Keratinocyte (primary cell): ENCODE measurements at regions not wholly inside any gene's neighbourhood (a gene's known extent, or its start where the extent isn't known, plus 50 kb on each side); places are given as distances from the start of the nearest gene placed in this dataset.

ENCODE experiments used
- DNase-seq: peaks from one replicate; pipeline ENCODE4 v3.0.0-alpha.2; 2011; ENCODE audit warnings: low read depth, missing footprints, low spot score
- FAIRE-seq: peaks from 2 replicates; lab custom pipeline; 2011; peaks lifted over from hg19 to GRCh38; lab: Jason Lieb, UNC
- H2AFZ ChIP-seq: 2 replicates; pipeline ENCODE4 v1.6.0; 2012; ENCODE audit warnings: low read length, control low read depth, inconsistent platforms; ENCODE audit not compliant: control insufficient read depth
- H3K27ac ChIP-seq: 2 replicates; pipeline ENCODE4 v1.5.1; 2011; ENCODE audit warnings: low read length; ENCODE audit not compliant: control insufficient read depth, insufficient read depth
- H3K27me3 ChIP-seq: 3 replicates; pipeline ENCODE4 v1.6.0; 2011; ENCODE audit warnings: low read length; ENCODE audit not compliant: control insufficient read depth, insufficient read depth; ENCODE audit errors: extremely low read depth
- H3K36me3 ChIP-seq, 2 experiments: 2 replicates in 1 of 2; 3 replicates in 1 of 2; pipeline ENCODE4 v1.5.1; 2011; ENCODE audit warnings: low read length in 2 of 2, mild to moderate bottlenecking in 1 of 2; ENCODE audit not compliant: control insufficient read depth in 2 of 2, insufficient read depth in 2 of 2; ENCODE audit errors: extremely low read depth in 1 of 2
- H3K4me1 ChIP-seq: 3 replicates; pipeline ENCODE4 v1.5.1; 2011; ENCODE audit warnings: low read length; ENCODE audit not compliant: control insufficient read depth, insufficient read depth; ENCODE audit errors: extremely low read depth
- H3K4me2 ChIP-seq: 3 replicates; pipeline ENCODE4 v1.6.0; 2011; ENCODE audit warnings: low read depth, low read length; ENCODE audit not compliant: control insufficient read depth, insufficient read depth; ENCODE audit errors: extremely low read depth
- H3K4me3 ChIP-seq, 3 experiments: fragments of 200-600 bp in 1 of 3; sonication (generic) in 1 of 3; 2 replicates in 2 of 3; 3 replicates in 1 of 3; pipeline ENCODE4 v1.5.1; 2011 to 2016; ENCODE audit warnings: low read length in 3 of 3, mild to moderate bottlenecking in 3 of 3, control low read depth in 2 of 3, inconsistent platforms in 1 of 3, low read depth in 1 of 3, mixed read lengths in 1 of 3, mixed run types in 1 of 3, moderate library complexity in 1 of 3; ENCODE audit not compliant: control insufficient read depth in 2 of 3, insufficient read depth in 2 of 3; ENCODE audit errors: extremely low read depth in 1 of 3
- H3K79me2 ChIP-seq: 2 replicates; pipeline ENCODE4 v1.6.0; 2012; ENCODE audit warnings: low read length; ENCODE audit not compliant: control insufficient read depth, insufficient read depth
- H3K9ac ChIP-seq: 3 replicates; pipeline ENCODE4 v1.6.0; 2011; ENCODE audit warnings: low read length; ENCODE audit not compliant: control insufficient read depth, insufficient read depth; ENCODE audit errors: extremely low read depth
- H3K9me1 ChIP-seq: 3 replicates; pipeline ENCODE4 v1.6.0; 2011; ENCODE audit warnings: low read length; ENCODE audit not compliant: control insufficient read depth, insufficient read depth; ENCODE audit errors: extremely low read depth
- H3K9me3 ChIP-seq: 2 replicates; pipeline ENCODE4 v1.5.1; 2012; ENCODE audit warnings: low read depth, low read length; ENCODE audit not compliant: control insufficient read depth
- H4K20me1 ChIP-seq: 3 replicates; pipeline ENCODE4 v1.6.0; 2011; ENCODE audit warnings: low read length; ENCODE audit not compliant: control insufficient read depth, insufficient read depth; ENCODE audit errors: extremely low read depth
- EZH2 ChIP-seq: IDR thresholded peaks from one replicate; pipeline ENCODE4 v1.6.1; 2012; ENCODE audit warnings: inconsistent platforms, mild to moderate bottlenecking, low read length, moderate library complexity
- dilution Hi-C: fragments of 300-500 bp; cut with MboI; formaldehyde crosslinking; loops from one replicate; pipeline ENCODE4 v1.7.0; 2020; ENCODE audit warnings: low sequenced_read_pairs; ENCODE audit not compliant: extremely low pct_ligation_motif_present
- TF ChIP-seq, protein P1 (sequence below), 3 experiments: IDR thresholded peaks in 1 of 3; conservative IDR thresholded peaks in 1 of 3; optimal IDR thresholded peaks in 1 of 3; 2 replicates in 2 of 3; 3 replicates in 1 of 3; pipeline versions ENCODE3 to v1.5.1; 2011; ENCODE audit warnings: low read length in 3 of 3, mild to moderate bottlenecking in 3 of 3, moderate library complexity in 2 of 3, control low read depth in 1 of 3, inconsistent platforms in 1 of 3; ENCODE audit not compliant: insufficient read depth in 2 of 3; ENCODE audit errors: extremely low read depth in 1 of 3

GRCh38 chr2:180523621-180524340, 456.6 kb upstream of the UBE2E3 start:
- Histone ChIP-seq H3K27me3 (no peaks in the 10 kb centered on the region), H3K9me3 (no peaks in the 10 kb centered on the region), H3K4me1 (peaks cover 28% of the 10 kb centered on the region), H3K79me2 (no peaks in the 10 kb centered on the region), H3K9ac (no peak overlapping the region), H3K27ac (no peak overlapping the region), H2AFZ (no peak overlapping the region), H3K36me3 (no peaks in the 10 kb centered on the region), H4K20me1 (no peaks in the 10 kb centered on the region), H3K4me3 (no peak overlapping the region), H3K9me1 (no peaks in the 10 kb centered on the region), H3K4me2 (no peak overlapping the region)
- FAIRE-seq (no peak), DNase-seq (no peak)
- dilution Hi-C loops: no loop called here
- TF ChIP-seq, protein P1, sequence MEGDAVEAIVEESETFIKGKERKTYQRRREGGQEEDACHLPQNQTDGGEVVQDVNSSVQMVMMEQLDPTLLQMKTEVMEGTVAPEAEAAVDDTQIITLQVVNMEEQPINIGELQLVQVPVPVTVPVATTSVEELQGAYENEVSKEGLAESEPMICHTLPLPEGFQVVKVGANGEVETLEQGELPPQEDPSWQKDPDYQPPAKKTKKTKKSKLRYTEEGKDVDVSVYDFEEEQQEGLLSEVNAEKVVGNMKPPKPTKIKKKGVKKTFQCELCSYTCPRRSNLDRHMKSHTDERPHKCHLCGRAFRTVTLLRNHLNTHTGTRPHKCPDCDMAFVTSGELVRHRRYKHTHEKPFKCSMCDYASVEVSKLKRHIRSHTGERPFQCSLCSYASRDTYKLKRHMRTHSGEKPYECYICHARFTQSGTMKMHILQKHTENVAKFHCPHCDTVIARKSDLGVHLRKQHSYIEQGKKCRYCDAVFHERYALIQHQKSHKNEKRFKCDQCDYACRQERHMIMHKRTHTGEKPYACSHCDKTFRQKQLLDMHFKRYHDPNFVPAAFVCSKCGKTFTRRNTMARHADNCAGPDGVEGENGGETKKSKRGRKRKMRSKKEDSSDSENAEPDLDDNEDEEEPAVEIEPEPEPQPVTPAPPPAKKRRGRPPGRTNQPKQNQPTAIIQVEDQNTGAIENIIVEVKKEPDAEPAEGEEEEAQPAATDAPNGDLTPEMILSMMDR (optimal IDR thresholded peaks at IDR 0.05 in 1 of 3, IDR thresholded peaks at IDR 0.05 in 1 of 3, conservative IDR thresholded peaks at IDR 0.05 in 1 of 3; ENCODE audit: extremely low read depth in 1 of 3, insufficient read depth in 2 of 3, low read length in 3 of 3): no peak
- TF ChIP-seq EZH2: no peak

- H3K9me1 ChIP-seq: no peaks in the 10 kb centered on the region
- no peaks in the 10 kb centered on the region for H3K27me3 ChIP-seq
- no peak overlapping the region for H3K4me3 ChIP-seq
- DNase-seq (no peak), FAIRE-seq (no peak)
- TF ChIP-seq, protein P1 (optimal IDR thresholded peaks at IDR 0.05 in 1 of 3, IDR thresholded peaks at IDR 0.05 in 1 of 3, conservative IDR thresholded peaks at IDR 0.05 in 1 of 3; ENCODE audit: extremely low read depth in 1 of 3, insufficient read depth in 2 of 3, low read length in 3 of 3): no peak
- no peak for TF ChIP-seq EZH2
- H3K27ac ChIP-seq: no peak overlapping the region
- H3K4me2 ChIP-seq: no peak overlapping the region
- no peaks in the 10 kb centered on the region for H3K36me3 ChIP-seq
- dilution Hi-C loops: no loop called here
- H3K79me2 ChIP-seq: no peaks in the 10 kb centered on the region
- no peaks in the 10 kb centered on the region for H4K20me1 ChIP-seq
- no peak overlapping the region for H3K9ac ChIP-seq
- H3K9me3 ChIP-seq: no peaks in the 10 kb centered on the region
- peaks cover 32% of the 10 kb centered on the region for H3K4me1 ChIP-seq
- no peak overlapping the region for H2AFZ ChIP-seq
These were observed 459.4 kb upstream of the UBE2E3 start for GRCh38 chr2:180520921-180521581.
